ENCODE measurements at regions not wholly inside any gene's neighbourhood (a gene's known extent, or its start where the extent isn't known, plus 50 kb on each side); places are given as distances from the start of the nearest gene placed in this dataset.

- Histone ChIP-seq H3K4me3 (ENCODE audit: insufficient read depth, low read depth, low read length) (no peak overlapping the region), H3K9me3 (ENCODE audit: control insufficient read depth, low read length) (no peaks in the 10 kb centered on the region), H3K36me3 (ENCODE audit: control insufficient read depth, insufficient read depth, low read length) (no peaks in the 10 kb centered on the region), H3K27me3 (ENCODE audit: control insufficient read depth, insufficient read depth, low read length, poor library complexity, severe bottlenecking) (no peaks in the 10 kb centered on the region), H3K27ac (ENCODE audit: insufficient read depth, low read depth, low read length, poor library complexity, severe bottlenecking) (no peak overlapping the region), H3K4me1 (ENCODE audit: control insufficient read depth, insufficient read depth, low read length) (peaks cover 11% of the 10 kb centered on the region)
- 94 to 96% methylated on average over 6 of the region's 6 CpGs for WGBS, 2 experiments
These were observed 176.6 kb downstream of the EMP1 start for GRCh38 chr12:13373131-13373530.

GRCh38 chr12:13372386-13372785 is 175.9 kb downstream of the EMP1 start:
- Histone ChIP-seq H3K27ac (ENCODE audit: insufficient read depth, low read depth, low read length, poor library complexity, severe bottlenecking) (no peak overlapping the region), H3K4me1 (ENCODE audit: control insufficient read depth, insufficient read depth, low read length) (peaks cover 11% of the 10 kb centered on the region), H3K9me3 (ENCODE audit: control insufficient read depth, low read length) (no peaks in the 10 kb centered on the region), H3K36me3 (ENCODE audit: control insufficient read depth, insufficient read depth, low read length) (no peaks in the 10 kb centered on the region), H3K27me3 (ENCODE audit: control insufficient read depth, insufficient read depth, low read length, poor library complexity, severe bottlenecking) (no peaks in the 10 kb centered on the region), H3K4me3 (ENCODE audit: insufficient read depth, low read depth, low read length) (no peak overlapping the region)
- 90 to 95% methylated on average over 6 of the region's 6 CpGs for WGBS, 2 experiments

- Histone ChIP-seq H3K36me3 (ENCODE audit: control insufficient read depth, insufficient read depth, low read length) (no peaks in the 10 kb centered on the region), H3K4me3 (ENCODE audit: insufficient read depth, low read depth, low read length) (no peak overlapping the region), H3K4me1 (ENCODE audit: control insufficient read depth, insufficient read depth, low read length) (peaks cover 11% of the 10 kb centered on the region), H3K9me3 (ENCODE audit: control insufficient read depth, low read length) (no peaks in the 10 kb centered on the region), H3K27me3 (ENCODE audit: control insufficient read depth, insufficient read depth, low read length, poor library complexity, severe bottlenecking) (no peaks in the 10 kb centered on the region), H3K27ac (ENCODE audit: insufficient read depth, low read depth, low read length, poor library complexity, severe bottlenecking) (no peak overlapping the region)
- WGBS, 2 experiments = 90 to 99% methylated on average over 2 of the region's 2 CpGs
These were observed 175.3 kb downstream of the EMP1 start for GRCh38 chr12:13371797-13372196.

- Histone ChIP-seq H3K4me3 (ENCODE audit: insufficient read depth, low read depth, low read length) (no peak overlapping the region), H3K36me3 (ENCODE audit: control insufficient read depth, insufficient read depth, low read length) (no peaks in the 10 kb centered on the region), H3K27ac (ENCODE audit: insufficient read depth, low read depth, low read length, poor library complexity, severe bottlenecking) (no peak overlapping the region), H3K9me3 (ENCODE audit: control insufficient read depth, low read length) (no peaks in the 10 kb centered on the region), H3K27me3 (ENCODE audit: control insufficient read depth, insufficient read depth, low read length, poor library complexity, severe bottlenecking) (no peaks in the 10 kb centered on the region), H3K4me1 (ENCODE audit: control insufficient read depth, insufficient read depth, low read length) (peaks cover 11% of the 10 kb centered on the region)
- 90 to 98% methylated on average over 1 of the region's 1 CpG for WGBS, 2 experiments
These were observed 174.8 kb downstream of the EMP1 start for GRCh38 chr12:13371367-13371766.

GRCh38 chr12:13369474-13370056 is 173.0 kb downstream of the EMP1 start:
- WGBS, 2 experiments = 65 to 73% methylated on average over 2 of the region's 2 CpGs
- Histone ChIP-seq H3K9me3 (ENCODE audit: control insufficient read depth, low read length) (no peaks in the 10 kb centered on the region), H3K27ac (ENCODE audit: insufficient read depth, low read depth, low read length, poor library complexity, severe bottlenecking) (no peak overlapping the region), H3K27me3 (ENCODE audit: control insufficient read depth, insufficient read depth, low read length, poor library complexity, severe bottlenecking) (no peaks in the 10 kb centered on the region), H3K4me3 (ENCODE audit: insufficient read depth, low read depth, low read length) (no peak overlapping the region), H3K4me1 (ENCODE audit: control insufficient read depth, insufficient read depth, low read length) (peaks cover 11% of the 10 kb centered on the region), H3K36me3 (ENCODE audit: control insufficient read depth, insufficient read depth, low read length) (no peaks in the 10 kb centered on the region)

- Histone ChIP-seq H3K27me3 (ENCODE audit: control insufficient read depth, insufficient read depth, low read length, poor library complexity, severe bottlenecking) (no peaks in the 10 kb centered on the region), H3K4me3 (ENCODE audit: insufficient read depth, low read depth, low read length) (no peak overlapping the region), H3K27ac (ENCODE audit: insufficient read depth, low read depth, low read length, poor library complexity, severe bottlenecking) (no peak overlapping the region), H3K9me3 (ENCODE audit: control insufficient read depth, low read length) (no peaks in the 10 kb centered on the region), H3K36me3 (ENCODE audit: control insufficient read depth, insufficient read depth, low read length) (no peaks in the 10 kb centered on the region), H3K4me1 (ENCODE audit: control insufficient read depth, insufficient read depth, low read length) (peaks cover 11% of the 10 kb centered on the region)
- 28 to 68% methylated on average over 2 of the region's 2 CpGs for WGBS, 2 experiments
These were observed 172.4 kb downstream of the EMP1 start for GRCh38 chr12:13368971-13369370.

- 86 to 100% methylated on average over 1 of the region's 1 CpG for WGBS, 2 experiments
- Histone ChIP-seq H3K27me3 (ENCODE audit: control insufficient read depth, insufficient read depth, low read length, poor library complexity, severe bottlenecking) (no peaks in the 10 kb centered on the region), H3K4me1 (ENCODE audit: control insufficient read depth, insufficient read depth, low read length) (peaks cover 11% of the 10 kb centered on the region), H3K27ac (ENCODE audit: insufficient read depth, low read depth, low read length, poor library complexity, severe bottlenecking) (no peak overlapping the region), H3K4me3 (ENCODE audit: insufficient read depth, low read depth, low read length) (no peak overlapping the region), H3K9me3 (ENCODE audit: control insufficient read depth, low read length) (no peaks in the 10 kb centered on the region), H3K36me3 (ENCODE audit: control insufficient read depth, insufficient read depth, low read length) (no peaks in the 10 kb centered on the region)
These were observed 171.9 kb downstream of the EMP1 start for GRCh38 chr12:13368431-13368830.

- Histone ChIP-seq H3K27me3 (ENCODE audit: control insufficient read depth, insufficient read depth, low read length, poor library complexity, severe bottlenecking) (no peaks in the 10 kb centered on the region), H3K9me3 (ENCODE audit: control insufficient read depth, low read length) (no peaks in the 10 kb centered on the region), H3K4me3 (ENCODE audit: insufficient read depth, low read depth, low read length) (no peak overlapping the region), H3K36me3 (ENCODE audit: control insufficient read depth, insufficient read depth, low read length) (no peaks in the 10 kb centered on the region), H3K27ac (ENCODE audit: insufficient read depth, low read depth, low read length, poor library complexity, severe bottlenecking) (no peak overlapping the region), H3K4me1 (ENCODE audit: control insufficient read depth, insufficient read depth, low read length) (peaks cover 11% of the 10 kb centered on the region)
- WGBS, 2 experiments = 95 to 96% methylated on average over 11 of the region's 11 CpGs
These were observed 171.4 kb downstream of the EMP1 start for GRCh38 chr12:13367973-13368372.

- H3K4me3 ChIP-seq (ENCODE audit: insufficient read depth, low read depth, low read length) = no peak overlapping the region
- H3K27ac ChIP-seq (ENCODE audit: insufficient read depth, low read depth, low read length, poor library complexity, severe bottlenecking) = no peak overlapping the region
- no peaks in the 10 kb centered on the region for H3K27me3 ChIP-seq (ENCODE audit: control insufficient read depth, insufficient read depth, low read length, poor library complexity, severe bottlenecking)
- H3K4me1 ChIP-seq (ENCODE audit: control insufficient read depth, insufficient read depth, low read length) = peaks cover 11% of the 10 kb centered on the region
- no peaks in the 10 kb centered on the region for H3K36me3 ChIP-seq (ENCODE audit: control insufficient read depth, insufficient read depth, low read length)
- 96 to 97% methylated on average over 16 of the region's 16 CpGs for WGBS, 2 experiments
- H3K9me3 ChIP-seq (ENCODE audit: control insufficient read depth, low read length) = no peaks in the 10 kb centered on the region
These were observed 169.3 kb downstream of the EMP1 start for GRCh38 chr12:13365748-13366366.

- H3K9me3 ChIP-seq (ENCODE audit: control insufficient read depth, low read length) = no peaks in the 10 kb centered on the region
- no peak overlapping the region for H3K4me3 ChIP-seq (ENCODE audit: insufficient read depth, low read depth, low read length)
- WGBS, 2 experiments = 65 to 68% methylated on average over 5 of the region's 5 CpGs
- H3K4me1 ChIP-seq (ENCODE audit: control insufficient read depth, insufficient read depth, low read length) = no peaks in the 10 kb centered on the region
- no peak overlapping the region for H3K27ac ChIP-seq (ENCODE audit: insufficient read depth, low read depth, low read length, poor library complexity, severe bottlenecking)
- no peaks in the 10 kb centered on the region for H3K36me3 ChIP-seq (ENCODE audit: control insufficient read depth, insufficient read depth, low read length)
- H3K27me3 ChIP-seq (ENCODE audit: control insufficient read depth, insufficient read depth, low read length, poor library complexity, severe bottlenecking) = no peaks in the 10 kb centered on the region
These were observed 165.8 kb downstream of the EMP1 start for GRCh38 chr12:13362260-13362841.
